DMS153 treated with DMSO at 0.1 percent for 48 hours (cell line): ENCODE measurements at regions not wholly inside any gene's neighbourhood (a gene's known extent, or its start where the extent isn't known, plus 50 kb on each side); places are given as distances from the start of the nearest gene placed in this dataset.
"Not testable (repeated sequence)": the region's sequence is repeated elsewhere in the genome, so short reads cannot be mapped to it uniquely, and the experiment has no call there.

Experiments
- DNase-seq: peaks from one replicate; lab custom pipeline; 2025; ENCODE audit not compliant: unreplicated experiment; lab: John Stamatoyannopoulos, UW

DNA sequence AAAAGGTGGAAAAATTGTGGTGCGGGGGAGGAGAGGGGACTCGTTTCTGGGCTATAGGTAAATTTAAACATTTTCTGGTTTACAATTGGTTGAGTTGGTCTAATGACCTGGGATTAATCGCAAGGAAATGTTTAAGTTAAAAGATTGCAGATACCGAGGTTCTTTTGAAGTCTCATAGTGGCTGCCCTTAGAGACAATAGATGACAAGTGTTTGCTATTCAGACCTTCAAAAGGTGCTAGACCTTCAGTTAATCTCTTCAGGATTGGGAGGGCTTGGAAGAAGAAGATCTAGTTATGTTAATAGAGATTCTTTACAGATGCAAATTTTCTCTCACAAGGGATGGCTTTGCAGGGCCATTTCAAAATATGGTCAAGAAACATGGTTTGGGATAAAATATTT lies 2286.1 kb upstream of the AGA start:
- DNase-seq, result no peak

DNA sequence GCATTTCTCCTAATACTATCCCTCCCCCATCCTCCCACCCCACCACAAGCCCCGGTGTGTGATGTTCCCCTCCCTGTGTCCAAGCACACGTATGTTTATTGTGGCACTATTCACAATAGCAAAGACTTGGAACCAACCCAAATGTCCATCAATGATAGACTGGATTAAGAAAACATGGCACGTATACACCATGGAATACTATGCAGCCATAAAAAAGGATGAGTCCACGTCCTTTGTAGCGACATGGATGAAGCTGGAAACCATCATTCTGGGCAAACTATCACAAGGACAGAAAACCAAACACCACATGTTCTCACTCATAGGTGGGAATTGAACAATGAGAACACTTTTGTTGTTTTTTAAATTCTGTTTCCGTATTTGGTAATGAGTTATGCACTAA lies 2294.6 kb upstream of the AGA start:
- not testable (repeated sequence) for DNase-seq

DNA sequence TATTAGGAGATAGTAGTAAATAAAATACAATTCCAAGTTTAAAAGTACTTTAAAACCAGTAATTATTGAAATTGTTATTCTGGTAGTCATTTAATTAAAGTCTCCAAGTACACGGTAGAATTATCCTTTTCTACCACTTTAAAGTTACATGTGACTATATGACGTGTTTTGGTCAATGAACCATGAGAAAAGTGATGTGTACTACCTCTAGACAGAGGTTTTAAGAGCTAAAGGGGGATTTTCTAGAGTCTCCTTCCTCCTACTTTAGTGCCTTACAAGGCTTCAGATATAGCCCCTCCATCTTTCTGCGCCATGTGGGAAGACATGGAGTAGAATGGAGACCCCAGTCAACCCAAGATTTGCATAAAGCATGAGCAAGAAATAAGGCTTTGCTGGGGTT lies 2296.6 kb upstream of the AGA start:
- DNase-seq, result no peak

DNA sequence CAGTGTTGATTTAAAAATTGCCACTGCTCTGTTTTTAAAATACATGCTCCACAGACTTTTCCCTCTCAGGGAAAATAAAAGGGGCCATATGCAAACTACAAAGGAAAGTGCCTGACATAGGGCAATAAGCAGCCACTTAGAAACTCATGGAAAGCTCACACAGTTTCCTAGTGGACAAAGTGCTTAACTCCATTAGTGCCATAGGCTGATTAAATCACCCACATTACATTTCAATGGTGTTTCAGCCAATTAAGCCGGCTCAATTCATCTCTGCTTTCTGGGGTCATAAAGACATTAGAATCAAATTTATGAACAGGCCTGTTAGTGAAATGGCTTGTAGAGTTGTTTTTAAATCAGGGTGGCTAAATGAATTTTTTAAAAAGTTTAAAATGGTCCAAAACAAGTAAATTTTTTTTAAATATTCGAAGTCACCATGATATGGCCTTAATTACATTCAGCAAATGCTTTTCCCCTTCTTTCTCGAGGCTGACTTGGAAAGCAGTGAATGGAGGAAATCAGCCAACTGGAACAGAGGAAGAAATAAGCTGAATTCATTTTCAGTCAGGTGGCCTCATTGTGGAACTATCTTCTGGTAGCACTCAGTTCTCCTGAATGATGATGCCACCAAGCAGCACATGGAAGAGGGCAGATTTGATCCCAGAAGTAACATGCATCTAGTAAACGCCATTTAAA lies 2305.1 kb upstream of the AGA start:
- no peak for DNase-seq

DNA sequence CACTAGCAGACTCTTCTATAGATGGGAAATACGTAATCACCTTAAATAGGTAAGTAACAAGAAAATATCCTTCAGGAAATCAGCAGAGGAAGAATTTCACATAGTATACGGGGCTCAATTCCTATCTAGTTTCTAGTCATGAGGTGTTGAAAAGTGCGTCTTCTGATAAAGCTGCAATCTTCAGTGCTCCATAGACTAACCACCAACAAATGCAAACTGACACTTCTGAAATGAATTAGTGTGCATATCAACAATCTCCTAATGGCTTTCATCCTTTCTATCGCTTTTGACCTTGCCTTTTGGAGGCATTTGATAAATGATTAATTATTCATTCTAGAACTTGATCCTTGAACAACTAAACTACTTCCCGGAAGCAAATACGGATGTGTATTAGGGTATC lies 2306.6 kb upstream of the AGA start:
- DNase-seq, result no peak

DNA sequence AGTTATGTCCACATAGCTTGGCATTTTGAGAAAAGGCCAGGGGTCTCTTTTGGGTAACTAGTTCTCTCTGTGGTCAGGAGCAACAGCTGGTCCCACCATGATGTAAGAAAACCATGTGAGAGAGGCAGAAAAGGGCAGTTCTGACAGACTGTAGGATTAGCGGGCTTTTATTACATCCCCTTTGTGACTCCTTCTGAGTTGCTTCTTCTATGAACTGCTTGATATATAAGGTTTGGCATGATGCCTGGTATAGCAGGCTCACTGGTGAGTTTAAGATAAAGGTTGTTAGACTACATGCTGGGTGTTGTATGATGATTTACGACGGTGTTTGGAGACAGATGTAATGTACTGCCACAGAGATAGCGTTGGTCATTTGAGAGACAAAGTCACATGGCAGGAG lies 2308.1 kb upstream of the AGA start:
- DNase-seq, result peak; percentile 76

DNA sequence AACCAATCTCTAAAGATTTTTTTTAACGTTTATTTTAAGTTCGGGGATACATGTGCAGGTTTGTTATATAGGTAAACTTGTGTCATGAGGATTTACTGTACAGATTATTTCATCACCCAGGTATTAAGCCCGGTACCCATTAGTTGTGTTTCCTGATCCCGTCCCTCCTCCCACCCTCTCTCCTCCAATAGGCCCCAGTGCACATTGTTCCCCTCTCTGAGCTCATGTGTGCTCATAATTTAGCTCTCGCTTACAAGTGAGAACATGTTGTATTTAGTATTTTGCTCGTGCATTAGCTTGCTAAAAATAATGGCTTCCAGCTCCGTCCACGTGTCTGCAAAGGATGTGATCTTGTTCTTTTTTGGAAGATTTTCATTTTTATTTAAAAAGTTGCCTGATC lies 2309.4 kb upstream of the AGA start:
- peak; percentile 65 for DNase-seq

DNA sequence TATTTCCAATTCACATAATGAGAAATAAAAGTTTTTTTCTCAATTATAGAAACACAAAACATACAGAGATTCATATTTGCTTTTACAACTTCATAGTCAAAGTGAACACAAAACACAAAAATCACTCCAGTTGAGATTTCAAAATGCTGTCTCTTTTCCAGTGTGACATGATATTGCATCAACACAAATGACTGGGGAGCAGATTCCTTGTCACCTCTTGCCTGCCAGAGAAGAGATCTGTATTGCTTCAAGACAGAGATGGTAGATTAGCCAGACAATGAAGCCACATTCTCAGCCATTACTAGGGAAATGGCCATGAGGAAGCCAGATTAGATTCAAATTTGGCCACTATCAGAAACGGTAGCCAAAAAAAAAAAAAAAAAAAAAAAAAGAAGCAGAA lies 2313.1 kb upstream of the AGA start:
- no peak for DNase-seq

DNA sequence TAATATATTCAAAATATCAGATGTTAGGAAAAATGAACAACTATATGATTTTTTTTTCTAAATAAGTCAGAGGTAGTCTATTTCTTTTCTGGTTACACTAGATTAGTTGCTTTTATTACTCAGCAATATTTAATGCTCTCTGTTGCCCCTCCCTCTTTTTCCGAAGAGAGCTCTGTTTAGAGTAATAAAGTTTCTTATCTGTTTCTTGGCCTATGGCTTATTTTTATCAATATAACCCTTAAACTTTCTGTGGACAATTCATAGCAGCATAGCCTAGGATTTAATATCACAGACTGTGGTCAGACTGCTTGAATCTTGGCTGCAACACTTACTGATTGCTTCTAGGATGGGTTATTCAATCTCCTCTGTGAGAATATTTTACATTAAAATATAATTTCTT lies 2315.4 kb upstream of the AGA start:
- no peak for DNase-seq

DNA sequence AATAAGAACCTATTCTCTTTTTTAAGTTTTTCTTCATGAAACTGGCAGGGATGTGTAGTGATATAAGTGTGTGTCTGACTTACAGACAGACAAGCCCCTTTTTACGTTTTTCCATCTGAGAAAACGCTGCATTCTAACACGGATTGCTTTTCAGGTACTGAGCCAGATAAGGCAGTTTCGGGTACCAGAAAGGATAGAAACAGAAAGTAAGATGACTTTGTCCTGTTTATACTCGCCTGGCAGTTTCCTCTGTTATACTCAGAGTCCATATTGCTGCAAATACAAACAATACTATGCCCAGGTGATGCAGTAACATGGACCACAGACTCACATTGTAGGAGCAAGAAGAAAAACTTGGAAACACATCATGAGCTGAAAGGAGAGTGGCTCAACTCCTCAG lies 2320.6 kb upstream of the AGA start:
- no peak for DNase-seq

DNA sequence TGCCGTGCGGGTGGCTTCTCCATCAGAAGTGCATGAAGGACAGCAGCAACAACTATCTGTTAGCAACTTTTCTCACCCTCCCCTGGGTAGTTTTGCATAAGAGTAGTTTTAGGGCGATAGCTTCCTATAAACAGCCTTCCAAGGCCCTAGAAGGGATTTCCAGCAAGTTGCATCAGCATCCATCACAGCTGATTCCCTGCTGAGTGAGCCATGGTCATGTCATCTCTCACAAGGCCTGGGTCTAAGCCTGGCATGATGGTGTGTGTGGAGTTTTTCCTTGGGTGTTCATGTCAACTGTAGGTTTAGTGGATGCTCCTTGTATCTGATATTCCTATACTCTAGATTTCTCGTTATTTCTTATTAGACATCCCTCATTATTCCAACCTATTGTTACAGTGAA lies 2324.7 kb upstream of the AGA start:
- no peak for DNase-seq

DNA sequence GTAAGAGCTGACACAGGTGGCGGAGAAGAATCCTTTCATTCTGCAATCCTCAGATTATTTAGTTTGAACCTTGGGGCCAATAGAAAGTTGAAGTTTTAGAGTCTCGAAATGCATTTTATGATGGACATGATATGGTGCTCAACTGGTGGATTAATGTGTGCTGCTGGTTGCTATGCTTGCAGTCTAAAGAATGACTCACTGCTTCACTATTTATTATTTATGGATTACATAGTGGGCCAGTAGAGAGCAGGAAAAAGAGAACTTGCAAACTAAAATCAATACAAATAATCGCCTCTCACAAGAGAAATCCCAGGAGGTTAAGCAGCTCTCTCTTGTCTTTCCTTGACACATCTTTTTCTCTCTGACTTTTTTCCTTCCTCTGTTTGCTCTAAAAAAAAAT lies 2326.8 kb upstream of the AGA start:
- DNase-seq, result no peak

DNA sequence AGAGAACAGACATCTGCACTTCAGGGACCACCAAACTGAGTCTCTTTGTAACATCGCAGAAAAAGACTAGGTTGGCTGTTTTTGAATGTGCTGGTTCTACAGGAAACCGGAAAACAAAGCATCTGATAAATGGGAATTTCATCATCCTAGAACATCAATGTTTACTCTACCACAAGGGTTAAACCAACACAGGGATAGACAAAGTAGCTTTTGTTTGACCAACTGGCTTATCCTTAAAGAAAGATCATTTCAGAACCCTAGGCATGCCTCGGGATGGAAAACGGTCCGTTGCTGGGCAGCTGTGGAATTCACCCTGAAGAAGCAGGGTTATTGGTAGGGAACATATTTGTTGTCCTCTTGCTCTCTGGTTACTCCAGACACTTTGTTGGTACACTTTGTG lies 2355.5 kb upstream of the AGA start:
- DNase-seq, result no peak

DNA sequence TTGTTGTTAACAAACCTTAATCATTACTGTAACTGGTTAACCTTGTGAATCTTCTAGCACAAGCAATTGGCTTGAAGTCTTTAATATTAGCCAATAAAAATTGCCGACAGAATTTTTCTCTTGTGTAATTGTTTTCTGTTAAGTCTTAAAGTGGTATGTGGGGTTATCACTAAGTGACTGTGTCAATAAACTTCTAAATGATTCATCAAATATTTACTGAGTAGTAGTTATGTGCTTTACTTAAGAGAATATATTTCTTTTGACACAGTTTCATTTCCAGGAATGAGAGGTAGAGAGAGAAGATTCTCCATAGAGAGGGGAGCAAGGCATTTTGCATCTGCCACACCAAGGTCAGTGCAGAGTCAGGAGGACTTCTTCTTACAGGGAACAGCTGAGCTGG lies 2361.6 kb upstream of the AGA start:
- DNase-seq, result no peak

DNA sequence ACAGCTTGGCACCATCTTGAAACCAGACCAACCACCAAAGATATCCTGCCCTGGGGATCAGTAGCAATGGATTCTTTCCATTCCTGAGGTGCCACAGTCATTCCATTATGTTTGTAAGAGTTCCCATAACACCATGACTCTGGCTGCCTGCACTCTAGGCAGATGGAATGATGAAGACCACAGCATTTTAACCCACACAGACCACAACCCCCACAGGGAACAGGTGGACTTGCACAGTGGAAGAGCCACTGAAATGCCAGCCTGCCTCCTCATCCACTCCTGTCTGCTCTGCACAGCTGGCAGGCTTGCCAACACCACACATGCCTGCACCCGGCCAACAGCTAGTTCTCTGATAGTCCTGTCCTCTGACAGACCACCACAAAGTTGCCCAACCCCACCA lies 2362.2 kb upstream of the AGA start:
- no peak for DNase-seq

DNA sequence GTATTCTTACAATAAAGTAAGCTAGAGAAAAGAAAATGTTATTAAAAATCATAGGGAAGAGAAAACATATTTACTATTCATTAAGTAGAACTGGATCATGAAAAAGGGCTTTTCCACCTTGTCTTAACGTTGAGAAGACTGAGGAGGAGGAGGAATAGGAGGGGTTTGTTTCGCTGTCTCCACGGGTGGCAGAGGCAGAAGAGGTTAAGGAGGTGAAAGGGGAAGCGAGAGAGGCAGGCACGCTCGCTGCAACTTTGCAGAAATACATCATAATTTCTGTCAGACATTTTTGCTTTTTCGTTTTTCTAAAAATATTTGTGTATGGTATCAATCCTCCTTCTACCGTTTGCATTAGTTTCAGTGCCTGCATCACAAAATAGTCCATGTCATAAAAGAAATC lies 2375.1 kb upstream of the AGA start:
- DNase-seq, result no peak

DNA sequence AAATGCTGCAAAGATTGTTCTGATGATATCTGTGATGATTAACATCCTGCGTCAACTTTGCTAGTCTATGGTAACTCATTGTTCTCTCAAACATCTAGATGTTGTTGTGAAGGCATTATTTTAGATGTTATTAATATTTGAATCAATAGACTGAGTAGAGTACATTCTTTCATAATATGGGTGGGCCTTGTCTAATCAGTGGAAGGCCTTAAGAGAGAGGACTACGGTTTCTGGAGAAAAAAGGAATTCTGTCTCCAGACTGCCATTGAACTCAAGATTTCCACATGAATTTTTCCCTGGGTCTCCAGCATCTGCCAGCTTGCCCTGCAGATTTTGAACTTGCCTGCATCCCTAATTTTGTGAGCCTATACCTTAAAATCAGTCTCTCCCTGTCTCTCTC lies 2381.1 kb upstream of the AGA start:
- DNase-seq, result no peak

DNA sequence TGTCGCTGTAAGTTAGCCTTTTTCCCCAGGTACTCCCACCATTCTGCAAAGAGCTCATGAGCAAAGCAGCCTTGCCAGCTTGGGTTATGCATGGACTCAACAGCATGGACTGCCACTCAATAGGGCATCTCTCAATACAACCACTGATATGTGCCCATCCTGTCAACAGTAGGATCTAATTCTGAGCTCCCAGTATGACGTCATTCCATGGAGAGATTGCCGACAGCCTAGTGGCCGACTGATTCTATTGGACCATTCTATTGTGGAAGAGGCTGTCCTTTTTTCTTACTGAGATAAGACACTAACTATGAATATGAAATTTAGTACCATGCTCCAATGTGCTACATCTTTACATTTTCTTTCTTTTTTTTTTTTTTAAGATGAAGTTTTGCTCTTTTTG lies 2389.0 kb upstream of the AGA start:
- no peak for DNase-seq

DNA sequence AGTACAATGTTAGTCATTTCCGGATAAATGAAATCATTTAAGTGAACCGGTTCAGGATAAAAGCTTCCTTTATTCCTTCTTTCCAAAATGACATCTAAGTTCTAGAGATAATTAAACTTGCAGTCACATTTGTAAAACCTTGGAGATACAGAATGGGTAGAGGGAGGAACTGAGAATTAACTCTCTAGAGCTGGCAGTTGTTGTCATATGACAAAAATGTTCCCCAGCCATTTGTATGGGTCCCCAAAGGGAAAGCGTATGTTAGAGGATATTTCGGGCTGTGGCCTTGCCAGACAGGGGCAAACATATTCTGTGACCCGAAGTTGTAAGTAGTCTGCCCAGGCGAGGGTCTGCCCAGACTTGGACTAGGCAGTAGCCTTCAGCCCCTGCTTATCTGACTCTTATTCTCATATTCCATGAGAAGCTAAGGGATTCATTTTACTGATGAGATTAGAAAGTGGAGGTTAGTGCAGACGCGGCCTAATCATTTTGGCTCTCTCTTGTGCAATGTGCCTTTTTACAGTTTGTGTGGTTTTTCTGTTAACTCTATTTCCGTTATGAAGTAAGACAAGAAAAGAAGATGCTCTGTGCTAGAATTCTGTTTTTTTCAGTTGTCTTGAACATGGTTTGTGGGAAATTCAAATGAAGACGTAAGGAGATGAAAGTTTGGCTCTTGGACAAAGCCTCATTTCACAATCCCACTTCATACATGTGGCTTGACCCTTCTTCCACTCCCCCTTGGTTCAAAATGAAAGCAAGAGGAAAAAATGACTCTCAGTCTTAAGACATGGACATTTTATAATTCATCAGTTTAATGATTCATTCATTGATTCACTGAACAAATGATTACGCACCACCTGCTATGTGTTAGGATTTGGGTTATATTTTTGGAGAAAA lies 2394.2 kb upstream of the AGA start:
- DNase-seq, result no peak

DNA sequence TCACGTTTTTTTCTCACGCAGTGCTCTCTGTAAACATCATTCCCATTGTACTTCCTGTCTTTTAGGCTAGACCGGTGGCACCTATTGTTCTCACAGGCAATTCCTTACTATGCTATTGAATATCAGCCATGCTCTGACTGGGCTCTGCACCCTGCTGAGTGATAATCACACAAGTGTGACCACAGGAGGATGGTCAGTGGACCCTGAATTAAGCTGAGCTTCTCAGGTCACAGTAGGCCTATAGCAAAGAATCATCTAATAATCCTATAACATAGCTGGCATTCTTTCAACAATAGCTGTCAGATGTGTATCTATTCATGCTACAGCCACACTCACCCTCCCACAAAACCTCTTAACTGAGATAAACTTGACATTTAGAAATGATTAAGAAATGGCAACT lies 2399.8 kb upstream of the TENM3 start:
- DNase-seq, result peak; percentile 27

DNA sequence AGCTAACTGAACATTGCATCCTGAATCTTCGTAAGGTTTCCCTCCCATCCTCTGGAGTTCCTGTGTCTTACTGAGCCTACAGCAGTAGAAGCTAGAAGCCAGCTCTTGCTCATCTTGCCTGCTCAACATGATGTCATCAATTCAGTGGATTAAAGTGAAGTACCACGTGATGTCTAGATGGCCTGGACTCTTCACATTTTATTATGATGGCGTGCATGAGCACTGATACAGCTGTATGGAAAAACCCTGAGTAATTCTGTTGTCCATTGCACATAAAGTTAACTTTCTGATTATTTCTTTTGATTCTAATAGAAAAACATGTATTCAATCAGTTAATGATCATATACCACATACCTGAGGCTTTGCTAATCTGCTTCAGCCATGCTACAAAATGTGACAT lies 2387.7 kb upstream of the TENM3 start:
- no peak for DNase-seq

DNA sequence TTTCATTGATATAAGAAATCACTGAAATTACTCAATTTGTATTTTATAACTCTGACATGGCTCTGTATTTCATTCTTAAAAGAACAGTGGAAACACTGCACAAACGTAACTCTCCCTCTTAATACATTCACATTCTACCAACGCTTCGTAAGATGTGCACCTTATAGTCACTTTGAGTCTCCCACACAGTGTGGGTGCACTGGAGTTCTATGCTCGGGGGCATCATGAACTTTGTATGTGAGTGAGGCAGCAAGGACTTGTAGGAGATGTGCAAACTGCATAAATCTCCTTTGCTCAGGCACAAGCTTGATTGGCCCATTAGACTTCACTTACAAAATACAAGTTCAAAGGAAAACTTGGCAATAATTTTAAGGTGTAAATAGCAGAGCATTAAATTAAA lies 2385.0 kb upstream of the TENM3 start:
- no peak for DNase-seq
